IPS DF 4.7 (cell line): ENCODE measurements at regions not wholly inside any gene's neighbourhood (a gene's known extent, or its start where the extent isn't known, plus 50 kb on each side); places are given as distances from the start of the nearest gene placed in this dataset.

ENCODE experiments used
- DNase-seq: peaks from one replicate; pipeline ENCODE4 v3.0.0-alpha.2; 2013; ENCODE audit warnings: low spot score; ENCODE audit errors: extremely low read depth

- DNase-seq: no peak
Measured at GRCh38 chr5:1668141-1668721, 131.4 kb downstream of the MRPL36 start.

GRCh38 chr5:1667648-1668140 is 131.9 kb downstream of the MRPL36 start:
- no peak for DNase-seq

DNA sequence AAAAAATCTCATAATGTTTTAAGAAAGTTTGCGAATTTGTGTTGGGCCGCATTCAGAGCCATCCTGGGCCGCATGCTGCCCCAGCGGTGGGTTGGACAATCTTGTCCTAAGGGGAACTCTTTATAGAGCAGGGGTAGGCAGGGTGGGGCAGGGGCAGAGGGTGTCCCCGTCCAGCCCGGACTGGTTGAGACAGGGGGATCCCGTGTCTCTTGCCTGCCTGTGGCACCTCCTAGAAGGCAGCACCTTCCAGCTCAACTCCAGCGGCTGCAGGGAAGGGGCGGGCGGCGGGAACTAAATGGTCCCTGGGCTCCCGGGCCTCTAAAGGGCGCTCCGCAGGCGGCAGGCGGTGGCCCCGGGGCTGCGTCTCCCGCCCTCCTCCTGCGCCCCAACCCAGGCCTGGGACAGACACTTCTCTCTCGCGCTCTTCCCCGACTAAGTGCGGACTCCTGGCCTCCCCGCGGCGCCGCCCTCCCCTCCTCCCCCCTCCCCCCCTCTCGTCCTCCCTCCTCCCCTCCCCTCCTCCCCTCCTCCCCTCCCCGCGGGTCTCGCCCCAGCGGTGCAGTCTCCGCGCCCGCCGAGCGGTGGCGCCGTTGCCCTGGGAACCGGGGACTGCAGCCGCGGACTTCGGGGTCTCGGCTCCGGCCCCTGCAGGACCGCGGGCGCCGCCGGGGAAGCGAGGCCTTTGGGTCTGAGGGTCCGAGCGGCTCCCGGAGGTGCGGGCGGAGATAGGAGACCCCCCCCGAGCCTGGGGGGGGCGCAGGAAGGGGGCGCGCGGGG is 132.6 kb downstream of the MRPL36 start:
- DNase-seq: no peak

DNA sequence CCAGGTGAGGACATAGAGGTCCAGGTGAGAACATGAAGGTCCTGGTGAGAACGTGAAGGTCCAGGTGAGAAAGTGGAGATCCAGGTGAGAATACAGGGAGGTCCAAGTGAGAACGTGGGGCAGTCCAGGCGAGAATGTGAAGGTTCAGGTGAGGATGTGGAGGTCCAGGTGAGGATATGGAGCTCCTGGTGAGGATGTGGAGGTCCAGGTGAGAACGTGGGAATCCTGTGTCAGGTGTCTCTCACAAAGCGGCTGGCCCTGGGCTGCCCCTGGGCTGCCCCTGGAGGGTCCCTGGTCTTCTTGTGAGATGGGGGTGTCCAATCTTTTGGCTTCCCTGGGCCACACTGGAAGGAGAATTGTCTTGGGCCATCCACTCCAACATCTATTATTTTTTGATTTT is 133.4 kb downstream of the MRPL36 start:
- DNase-seq: no peak

DNA sequence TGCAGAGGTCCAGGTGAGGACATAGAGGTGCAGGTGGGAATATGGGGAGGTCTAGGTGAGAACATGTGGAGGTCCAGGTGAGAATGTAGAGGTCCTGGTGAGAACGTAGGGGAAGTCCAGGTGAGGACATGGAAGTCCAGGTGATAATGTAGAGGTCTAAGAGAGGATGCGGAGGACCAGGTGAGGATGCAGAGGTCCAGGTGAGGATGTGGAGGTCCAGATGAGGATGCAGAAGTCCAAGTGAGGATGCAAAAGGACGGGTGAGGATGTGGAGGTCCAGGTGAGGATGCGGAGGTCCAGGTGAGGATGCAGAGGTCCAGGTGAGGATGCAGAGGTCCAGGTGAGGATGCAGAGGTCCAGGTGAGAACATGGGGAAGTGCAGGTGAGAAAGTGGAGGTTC is 133.8 kb downstream of the MRPL36 start:
- DNase-seq: no peak

GRCh38 chr5:1665231-1665630 is 134.4 kb downstream of the MRPL36 start:
- no peak for DNase-seq

DNA sequence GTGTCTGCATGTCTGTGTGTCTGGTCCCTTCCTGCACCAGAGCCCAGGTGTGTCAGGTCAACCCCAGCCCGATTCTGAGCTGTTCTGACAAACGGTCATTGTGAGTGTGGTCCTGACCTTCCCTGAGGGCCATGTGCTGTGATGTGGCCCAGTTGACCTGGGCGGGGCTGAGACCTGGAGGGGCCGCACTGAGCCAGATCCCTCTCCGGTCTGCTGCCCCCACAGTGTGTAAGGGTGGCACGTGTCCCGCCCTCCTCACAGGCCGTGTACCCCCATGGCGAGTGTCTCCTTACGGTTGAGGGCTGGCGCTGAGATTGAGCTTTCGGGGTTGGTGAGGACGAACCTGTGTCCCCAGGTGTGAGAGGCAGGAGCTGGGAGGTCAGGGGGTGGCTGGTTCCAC is 136.5 kb downstream of the MRPL36 start:
- no peak for DNase-seq

- DNase-seq: no peak
Measured at GRCh38 chr5:1662559-1663085, 137.0 kb downstream of the MRPL36 start.

GRCh38 chr5:1661831-1662558 is 137.6 kb downstream of the MRPL36 start:
- DNase-seq: no peak

DNA sequence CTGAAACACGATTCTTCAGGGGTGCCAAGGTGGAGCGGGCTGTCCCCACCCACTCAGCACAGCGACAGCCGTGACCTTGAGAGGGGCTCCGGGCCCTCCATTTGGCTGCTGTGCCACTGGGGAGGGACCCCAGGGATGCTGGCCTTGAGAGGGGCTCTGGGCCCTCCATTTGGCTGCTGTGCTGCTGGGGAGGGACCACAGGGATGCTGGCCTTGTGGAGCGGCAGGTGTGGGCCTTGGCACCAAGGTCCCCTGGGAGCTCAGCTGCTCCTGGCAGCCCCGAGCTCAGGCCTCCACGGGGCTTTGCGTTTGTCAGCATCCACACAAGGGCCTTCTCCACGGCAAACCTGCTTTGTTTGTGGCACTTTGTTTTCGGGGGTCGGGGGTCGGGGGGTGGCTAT is 137.6 kb upstream of the LPCAT1 start:
- DNase-seq: no peak

DNA sequence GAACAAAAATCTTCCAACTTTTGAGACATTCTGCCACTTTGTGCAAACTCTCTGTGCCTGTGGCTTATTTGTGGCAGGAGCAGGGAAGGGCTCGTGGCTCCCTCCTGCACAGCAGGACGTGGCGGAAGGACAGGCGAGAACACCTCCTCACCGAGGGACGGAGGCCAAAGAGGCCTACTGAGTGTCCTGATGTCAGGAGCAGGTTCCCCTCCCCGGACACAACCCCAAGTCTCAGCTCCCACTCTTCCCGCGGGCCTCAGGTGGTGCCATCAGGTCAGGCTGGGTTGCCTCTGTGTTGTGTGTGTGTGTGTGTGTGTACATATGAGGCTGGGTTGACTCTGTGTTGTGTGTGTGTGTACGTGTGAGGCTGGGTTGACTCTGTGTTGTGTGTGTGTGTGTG is 136.8 kb upstream of the LPCAT1 start:
- no peak for DNase-seq

GRCh38 chr5:1660001-1660400 is 136.2 kb upstream of the LPCAT1 start:
- no peak for DNase-seq

DNA sequence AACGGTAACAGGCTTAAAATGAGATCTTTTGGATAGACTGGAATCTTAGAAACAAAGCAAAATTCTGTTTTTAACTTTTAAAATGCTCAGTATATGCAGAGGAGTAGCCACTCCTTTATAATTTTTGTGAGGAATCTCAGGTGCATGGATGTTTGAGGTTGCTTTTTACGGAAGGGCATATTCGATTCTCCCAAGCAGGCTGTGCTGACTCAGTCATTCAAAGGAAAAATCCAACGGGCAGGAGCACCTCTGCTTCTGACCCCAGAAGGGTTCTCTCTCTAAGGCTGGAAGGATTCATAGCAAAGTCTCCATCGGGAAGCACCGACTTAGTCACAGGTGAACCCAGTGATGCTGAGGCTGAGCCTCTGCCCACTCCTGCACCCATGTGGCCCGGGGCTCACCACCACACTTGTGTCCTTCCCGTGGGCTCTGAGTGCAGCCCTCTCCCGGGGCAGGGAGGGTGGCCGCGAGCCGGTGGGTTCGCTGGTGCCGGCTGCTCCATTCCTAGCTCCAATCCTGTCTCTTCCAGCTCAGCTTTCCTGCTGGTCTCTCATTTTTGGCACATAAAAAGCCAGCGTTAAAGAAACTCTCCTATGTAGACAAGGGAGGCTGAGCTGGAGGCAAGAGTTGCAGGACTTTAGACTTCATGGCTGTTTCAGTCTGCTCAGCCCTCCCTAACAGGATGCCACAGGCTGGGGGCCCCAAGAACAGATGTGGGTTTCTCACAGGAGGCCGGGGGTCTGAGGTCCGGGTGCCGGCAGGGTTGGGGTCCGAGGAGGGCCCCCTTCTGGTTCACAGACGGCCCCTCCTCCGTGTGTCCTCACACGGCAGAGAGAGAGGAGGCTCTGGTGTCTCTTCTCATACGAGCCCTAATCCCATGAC is 135.6 kb upstream of the LPCAT1 start:
- DNase-seq: no peak

GRCh38 chr5:1658665-1659064 is 134.9 kb upstream of the LPCAT1 start:
- no peak for DNase-seq

DNA sequence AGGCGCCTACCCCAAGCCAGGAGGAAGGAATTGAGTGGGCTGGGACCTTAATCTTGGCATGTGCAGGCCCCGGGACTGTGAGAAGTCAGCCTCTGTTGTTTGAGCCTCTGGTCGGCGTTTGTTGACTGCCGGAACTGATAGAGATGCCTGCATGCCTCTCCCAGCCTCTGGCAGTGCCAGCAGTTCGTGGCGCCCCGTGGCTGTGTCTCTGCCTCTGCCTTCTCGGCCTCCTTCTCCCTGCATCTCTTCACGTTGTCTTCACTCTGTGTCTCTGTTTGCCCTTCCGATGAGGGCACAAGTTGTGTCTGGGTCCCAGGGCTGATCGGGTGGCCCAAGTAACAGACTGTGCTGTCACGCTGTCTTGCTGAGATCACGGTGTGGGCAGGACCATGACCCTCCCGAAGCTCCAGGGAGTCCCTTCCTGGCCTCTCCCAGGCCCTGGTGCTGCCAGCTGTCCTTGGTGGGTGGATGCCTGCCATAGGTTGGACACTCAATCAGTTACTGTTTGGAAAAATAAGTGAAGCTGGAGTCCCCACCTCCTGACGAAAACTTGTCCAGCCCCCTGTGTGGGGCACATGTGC is 133.5 kb upstream of the LPCAT1 start:
- no peak for DNase-seq

- no peak for DNase-seq
Measured at GRCh38 chr5:1656271-1656975, 132.7 kb upstream of the LPCAT1 start.

DNA sequence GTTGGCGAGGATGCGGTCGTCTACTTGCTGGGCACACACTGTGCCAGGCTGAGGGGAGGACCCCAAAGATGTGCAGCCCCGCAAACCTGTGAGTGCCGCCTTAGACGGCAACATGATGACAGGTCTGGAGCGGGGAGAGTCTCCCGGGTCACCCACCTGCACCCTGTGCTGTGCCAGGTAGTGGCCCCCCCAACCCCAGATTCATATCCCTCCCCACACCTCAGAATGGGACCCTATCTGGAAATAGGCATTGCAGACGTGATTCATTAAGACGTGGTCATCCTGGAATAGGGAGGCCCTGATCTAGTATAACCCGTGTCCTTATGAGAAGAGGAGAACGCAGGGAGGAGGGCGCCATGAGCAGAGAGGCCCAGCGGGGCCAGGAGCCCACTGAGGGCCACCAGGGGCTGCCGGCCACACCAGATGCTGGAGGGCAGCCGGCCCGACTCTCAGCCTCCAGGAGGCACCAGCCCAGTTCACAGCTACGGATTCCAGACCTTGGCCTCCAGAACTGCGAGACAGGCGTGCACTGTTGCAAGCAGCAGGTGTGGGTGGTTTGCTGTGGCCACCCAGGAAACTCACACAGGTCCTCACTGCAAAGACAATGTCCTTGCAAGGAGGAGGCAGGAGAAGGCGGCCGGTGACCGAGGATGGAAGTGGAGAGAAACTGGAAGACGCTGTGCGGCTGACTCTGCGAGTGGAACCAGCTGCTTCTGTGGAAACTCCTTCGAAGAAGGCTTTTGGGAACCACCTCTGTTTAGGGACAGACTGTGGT is 131.9 kb upstream of the LPCAT1 start:
- no peak for DNase-seq

DNA sequence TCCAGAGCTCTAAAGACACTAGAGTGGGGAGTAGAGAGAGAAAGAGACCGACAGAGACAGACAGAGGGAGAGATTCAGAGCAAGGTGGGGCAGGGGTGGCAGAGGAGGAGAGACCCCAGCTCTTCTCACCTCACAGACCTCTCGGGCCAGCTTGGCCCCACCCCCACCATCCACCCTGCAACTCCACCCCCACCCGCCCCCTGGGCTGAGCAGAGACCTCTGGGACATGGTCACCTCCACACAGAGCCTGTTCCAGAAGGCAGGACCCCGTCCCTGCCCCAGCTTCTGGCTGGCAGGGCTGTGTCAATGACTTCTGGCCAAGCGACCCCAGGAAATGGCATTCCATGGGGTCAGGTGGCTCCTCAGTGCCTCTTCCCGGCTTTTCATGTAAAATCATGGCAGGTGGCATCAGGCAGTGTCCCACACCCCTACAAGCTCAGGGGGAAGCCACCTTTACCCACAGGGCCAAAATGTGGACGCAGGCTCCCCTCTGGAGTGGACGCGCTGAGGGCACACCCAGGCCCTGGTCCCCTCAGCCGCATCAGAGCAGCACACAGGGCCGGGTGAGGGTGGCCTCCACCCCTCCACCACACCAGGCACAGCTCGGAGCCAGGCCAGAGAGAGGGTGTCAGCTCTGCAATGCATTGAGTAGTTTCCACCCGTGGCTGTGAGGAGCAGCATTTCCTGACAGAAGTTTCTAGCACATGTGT is 131.2 kb upstream of the LPCAT1 start:
- DNase-seq: no peak
